ENCODE measurements at regions not wholly inside any gene's neighbourhood (a gene's known extent, or its start where the extent isn't known, plus 50 kb on each side); places are given as distances from the start of the nearest gene placed in this dataset.

DNA sequence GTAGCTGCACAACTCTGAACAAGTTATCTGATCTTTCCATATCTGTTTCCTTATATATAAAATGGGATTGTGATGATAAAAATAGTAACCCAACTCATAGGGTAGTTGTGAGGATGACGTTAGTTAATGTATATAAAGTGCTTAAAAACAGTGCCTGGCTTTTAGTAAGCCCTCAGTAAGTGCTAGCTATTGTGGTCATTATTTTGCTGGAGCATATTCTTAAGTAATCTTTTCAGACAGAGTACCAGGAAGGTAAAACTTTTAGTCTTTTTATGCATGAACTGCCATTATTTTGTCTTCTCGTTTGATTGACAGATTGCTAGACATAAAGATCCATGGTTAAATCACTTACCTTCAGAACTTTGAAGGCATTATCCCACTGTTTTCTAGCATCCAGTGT is 62.5 kb upstream of the SIM2 start:
- TF ChIP-seq, protein P1, sequence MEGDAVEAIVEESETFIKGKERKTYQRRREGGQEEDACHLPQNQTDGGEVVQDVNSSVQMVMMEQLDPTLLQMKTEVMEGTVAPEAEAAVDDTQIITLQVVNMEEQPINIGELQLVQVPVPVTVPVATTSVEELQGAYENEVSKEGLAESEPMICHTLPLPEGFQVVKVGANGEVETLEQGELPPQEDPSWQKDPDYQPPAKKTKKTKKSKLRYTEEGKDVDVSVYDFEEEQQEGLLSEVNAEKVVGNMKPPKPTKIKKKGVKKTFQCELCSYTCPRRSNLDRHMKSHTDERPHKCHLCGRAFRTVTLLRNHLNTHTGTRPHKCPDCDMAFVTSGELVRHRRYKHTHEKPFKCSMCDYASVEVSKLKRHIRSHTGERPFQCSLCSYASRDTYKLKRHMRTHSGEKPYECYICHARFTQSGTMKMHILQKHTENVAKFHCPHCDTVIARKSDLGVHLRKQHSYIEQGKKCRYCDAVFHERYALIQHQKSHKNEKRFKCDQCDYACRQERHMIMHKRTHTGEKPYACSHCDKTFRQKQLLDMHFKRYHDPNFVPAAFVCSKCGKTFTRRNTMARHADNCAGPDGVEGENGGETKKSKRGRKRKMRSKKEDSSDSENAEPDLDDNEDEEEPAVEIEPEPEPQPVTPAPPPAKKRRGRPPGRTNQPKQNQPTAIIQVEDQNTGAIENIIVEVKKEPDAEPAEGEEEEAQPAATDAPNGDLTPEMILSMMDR (IDR thresholded peaks at IDR 0.05; ENCODE audit: low read depth, low read length, poor library complexity, severe bottlenecking), result no peak
- no peak for TF ChIP-seq EZH2phosphoT487 (IDR thresholded peaks at IDR 0.05; ENCODE audit: borderline replicate concordance, low read length)
- Histone ChIP-seq H3K4me1 (ENCODE audit: control insufficient read depth, low read length) (no peaks in the 10 kb centered on the region), H3K36me3 (ENCODE audit: control insufficient read depth, low read length) (no peaks in the 10 kb centered on the region), H3K4me2 (ENCODE audit: low read length) (no peak overlapping the region), H3K9me2 (replicated peaks; ENCODE audit: control insufficient read depth, low read length) (no peaks in the 10 kb centered on the region), H3K79me2 (ENCODE audit: control insufficient read depth, low read length) (no peaks in the 10 kb centered on the region), H4K20me1 (ENCODE audit: control insufficient read depth, insufficient read depth, low read depth, low read length) (no peaks in the 10 kb centered on the region), H3K4me3 (ENCODE audit: low read length) (no peak overlapping the region), H3F3A (ENCODE audit: control insufficient read depth, insufficient read depth) (no peaks in the 10 kb centered on the region), H3K27ac (ENCODE audit: low read depth, low read length) (no peak overlapping the region), H3K27me3 (ENCODE audit: control insufficient read depth, low read length) (no peaks in the 10 kb centered on the region), H3K9me3 (ENCODE audit: control insufficient read depth, insufficient read depth, low read length) (peaks cover 13% of the 10 kb centered on the region)

DNA sequence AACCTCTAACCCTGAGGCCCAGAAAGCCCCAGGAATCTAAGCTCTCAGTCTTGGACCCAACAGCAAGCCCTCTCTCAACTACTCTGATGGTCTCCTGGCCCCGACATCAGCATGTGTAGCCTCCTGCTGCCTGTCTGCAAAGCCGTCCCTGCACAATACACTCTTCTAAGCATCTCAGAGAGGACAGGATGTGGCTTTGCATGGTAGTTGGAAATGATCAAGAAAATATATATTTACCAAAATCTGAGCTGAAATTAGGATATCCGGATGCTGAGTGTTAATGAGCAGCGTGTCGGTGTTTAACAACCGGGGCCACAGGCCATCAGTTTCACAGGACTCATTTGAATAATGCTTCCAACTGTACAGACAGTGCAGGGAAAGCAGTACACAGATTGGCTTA is 59.1 kb upstream of the SIM2 start:
- TF ChIP-seq, protein P1 (IDR thresholded peaks at IDR 0.05; ENCODE audit: low read depth, low read length, poor library complexity, severe bottlenecking), result no peak
- no peak for TF ChIP-seq EZH2phosphoT487 (IDR thresholded peaks at IDR 0.05; ENCODE audit: borderline replicate concordance, low read length)
- H3K9me2 ChIP-seq (replicated peaks; ENCODE audit: control insufficient read depth, low read length), result no peaks in the 10 kb centered on the region
- H3K27ac ChIP-seq (ENCODE audit: low read depth, low read length), result no peak overlapping the region
- H3K4me1 ChIP-seq (ENCODE audit: control insufficient read depth, low read length), result no peaks in the 10 kb centered on the region
- no peaks in the 10 kb centered on the region for H3K36me3 ChIP-seq (ENCODE audit: control insufficient read depth, low read length)
- peaks cover 13% of the 10 kb centered on the region for H3K9me3 ChIP-seq (ENCODE audit: control insufficient read depth, insufficient read depth, low read length)
- H3K27me3 ChIP-seq (ENCODE audit: control insufficient read depth, low read length), result no peaks in the 10 kb centered on the region
- no peaks in the 10 kb centered on the region for H3K79me2 ChIP-seq (ENCODE audit: control insufficient read depth, low read length)
- H4K20me1 ChIP-seq (ENCODE audit: control insufficient read depth, insufficient read depth, low read depth, low read length), result no peaks in the 10 kb centered on the region
- no peak overlapping the region for H3K4me2 ChIP-seq (ENCODE audit: low read length)
- H3K4me3 ChIP-seq (ENCODE audit: low read length), result no peak overlapping the region
- no peaks in the 10 kb centered on the region for H3F3A ChIP-seq (ENCODE audit: control insufficient read depth, insufficient read depth)

GRCh38 chr21:36640174-36640720 is 58.7 kb upstream of the SIM2 start:
- Histone ChIP-seq H3F3A (ENCODE audit: control insufficient read depth, insufficient read depth) (no peaks in the 10 kb centered on the region), H3K4me2 (ENCODE audit: low read length) (no peak overlapping the region), H3K4me1 (ENCODE audit: control insufficient read depth, low read length) (no peaks in the 10 kb centered on the region), H3K4me3 (ENCODE audit: low read length) (no peak overlapping the region), H3K79me2 (ENCODE audit: control insufficient read depth, low read length) (no peaks in the 10 kb centered on the region), H4K20me1 (ENCODE audit: control insufficient read depth, insufficient read depth, low read depth, low read length) (no peaks in the 10 kb centered on the region), H3K27me3 (ENCODE audit: control insufficient read depth, low read length) (no peaks in the 10 kb centered on the region), H3K36me3 (ENCODE audit: control insufficient read depth, low read length) (no peaks in the 10 kb centered on the region), H3K9me3 (ENCODE audit: control insufficient read depth, insufficient read depth, low read length) (peaks cover 13% of the 10 kb centered on the region), H3K27ac (ENCODE audit: low read depth, low read length) (no peak overlapping the region), H3K9me2 (replicated peaks; ENCODE audit: control insufficient read depth, low read length) (no peaks in the 10 kb centered on the region)
- TF ChIP-seq, protein P1 (IDR thresholded peaks at IDR 0.05; ENCODE audit: low read depth, low read length, poor library complexity, severe bottlenecking), result no peak
- TF ChIP-seq EZH2phosphoT487 (IDR thresholded peaks at IDR 0.05; ENCODE audit: borderline replicate concordance, low read length), result no peak
